ENCODE measurements at regions not wholly inside any gene's neighbourhood (a gene's known extent, or its start where the extent isn't known, plus 50 kb on each side); places are given as distances from the start of the nearest gene placed in this dataset.

GRCh38 chr2:180187611-180188010 is 180.5 kb upstream of the CWC22 start:
- H3K9me3 ChIP-seq (ENCODE audit: control insufficient read depth in 1 of 2, insufficient read depth in 1 of 2, low read depth in 1 of 2, low read length in 2 of 2): no peaks in the 10 kb centered on the region
- intact Hi-C loops (cut with micrococcal nuclease): no loop called here
- BruUV-seq (replicated peaks): no TSS peak
- H3K4me2 ChIP-seq (ENCODE audit: low read length): no peak overlapping the region
- RAD21 ChIA-PET (ENCODE audit: low non-redundant PET in 1 of 2, low total read pairs in 2 of 2, uncharacterized antibody in 2 of 2, unreplicated experiment in 2 of 2): no interaction called here
- H3K36me3 ChIP-seq (ENCODE audit: control insufficient read depth in 1 of 2, insufficient read depth in 2 of 2, low read length in 2 of 2): no peaks in the 10 kb centered on the region
- no peaks in the 10 kb centered on the region for H3K4me1 ChIP-seq (ENCODE audit: control insufficient read depth in 1 of 2, insufficient read depth in 2 of 2, low read length in 2 of 2)
- no peak overlapping the region for H2AFZ ChIP-seq (ENCODE audit: low read depth, low read length, poor library complexity, severe bottlenecking)
- H3K9me2 ChIP-seq (ENCODE audit: insufficient read depth): no peaks in the 10 kb centered on the region
- CTCF ChIA-PET: no interaction called here
- no peaks in the 10 kb centered on the region for H4K20me1 ChIP-seq (ENCODE audit: insufficient read depth)
- no peaks in the 10 kb centered on the region for H3K27me3 ChIP-seq (ENCODE audit: insufficient read depth, low read length)
- no peak overlapping the region for H3K4me3 ChIP-seq (replicated peaks in 1 of 2; ENCODE audit: low read depth in 1 of 2, low read length in 2 of 2)
- DNase-seq (ENCODE audit: low read depth, low spot score): no peak
- no peak for ATAC-seq
- no peak for TF ChIP-seq SRF (IDR thresholded peaks at IDR 0.05; ENCODE audit: low read depth)
- TF ChIP-seq EZH2 (IDR thresholded peaks at IDR 0.05): no peak
- no peak for TF ChIP-seq FOSL1 (IDR thresholded peaks at IDR 0.05; ENCODE audit: low read depth)
- TF ChIP-seq TCF7L2 (IDR thresholded peaks at IDR 0.05; ENCODE audit: borderline replicate concordance, extremely low read depth, insufficient read depth, insufficient read length): no peak
- no peak for TF ChIP-seq RAD21 (IDR thresholded peaks at IDR 0.05; ENCODE audit: low read depth)
- no peak for TF ChIP-seq REST (IDR thresholded peaks at IDR 0.05; ENCODE audit: low read depth)
- TF ChIP-seq EGR1 (IDR thresholded peaks at IDR 0.05; ENCODE audit: low read depth): no peak
- no peak for TF ChIP-seq CEBPB (IDR thresholded peaks at IDR 0.05; ENCODE audit: low read depth)
- H3K79me2 ChIP-seq (ENCODE audit: insufficient read depth, low read length): no peaks in the 10 kb centered on the region
- POLR2A ChIA-PET: no interaction called here
- H3K27ac ChIP-seq (ENCODE audit: low read depth, low read length): no peak overlapping the region
- H3K9ac ChIP-seq (ENCODE audit: low read length): no peak overlapping the region

GRCh38 chr2:180184506-180184905 is 177.4 kb upstream of the CWC22 start:
- Histone ChIP-seq H3K27ac (ENCODE audit: low read depth, low read length) (no peak overlapping the region), H3K27me3 (ENCODE audit: insufficient read depth, low read length) (no peaks in the 10 kb centered on the region), H3K79me2 (ENCODE audit: insufficient read depth, low read length) (no peaks in the 10 kb centered on the region), H3K4me2 (ENCODE audit: low read length) (no peak overlapping the region), H3K4me3 (replicated peaks in 1 of 2; ENCODE audit: low read depth in 1 of 2, low read length in 2 of 2) (no peak overlapping the region), H3K4me1 (ENCODE audit: control insufficient read depth in 1 of 2, insufficient read depth in 2 of 2, low read length in 2 of 2) (no peaks in the 10 kb centered on the region), H4K20me1 (ENCODE audit: insufficient read depth) (no peaks in the 10 kb centered on the region), H3K9me2 (ENCODE audit: insufficient read depth) (no peaks in the 10 kb centered on the region), H3K9ac (ENCODE audit: low read length) (no peak overlapping the region), H3K36me3 (ENCODE audit: control insufficient read depth in 1 of 2, insufficient read depth in 2 of 2, low read length in 2 of 2) (no peaks in the 10 kb centered on the region), H2AFZ (ENCODE audit: low read depth, low read length, poor library complexity, severe bottlenecking) (no peak overlapping the region), H3K9me3 (ENCODE audit: control insufficient read depth in 1 of 2, insufficient read depth in 1 of 2, low read depth in 1 of 2, low read length in 2 of 2) (no peaks in the 10 kb centered on the region)
- ChIA-PET POLR2A (no interaction called here), CTCF (no interaction called here), RAD21 (ENCODE audit: low non-redundant PET in 1 of 2, low total read pairs in 2 of 2, uncharacterized antibody in 2 of 2, unreplicated experiment in 2 of 2) (no interaction called here)
- DNase-seq (ENCODE audit: low read depth, low spot score) (no peak), ATAC-seq (no peak)
- intact Hi-C loops (cut with micrococcal nuclease): no loop called here
- BruUV-seq (replicated peaks): no TSS peak
- TF ChIP-seq POLR2A (IDR thresholded peaks at IDR 0.05; ENCODE audit: borderline replicate concordance, extremely low read depth, insufficient read depth, insufficient read length) (no peak), YY1 (IDR thresholded peaks at IDR 0.05; ENCODE audit: extremely low read depth, insufficient replicate concordance, low read depth, low read length) (no peak), ZNF274 (IDR thresholded peaks at IDR 0.05; ENCODE audit: low read depth, low read length) (no peak), MAX (IDR thresholded peaks at IDR 0.05) (no peak)
